ENCODE measurements at regions not wholly inside any gene's neighbourhood (a gene's known extent, or its start where the extent isn't known, plus 50 kb on each side); places are given as distances from the start of the nearest gene placed in this dataset.

GRCh38 chr3:127363891-127364290 lies 76.0 kb upstream of the PRR20G start:
- Histone ChIP-seq H3K79me2 (ENCODE audit: low read length) (no peaks in the 10 kb centered on the region), H4K20me1 (ENCODE audit: insufficient read depth, low read length) (no peaks in the 10 kb centered on the region)

GRCh38 chr3:127363171-127363570 lies 75.3 kb upstream of the PRR20G start:
- TF ChIP-seq, protein P1, sequence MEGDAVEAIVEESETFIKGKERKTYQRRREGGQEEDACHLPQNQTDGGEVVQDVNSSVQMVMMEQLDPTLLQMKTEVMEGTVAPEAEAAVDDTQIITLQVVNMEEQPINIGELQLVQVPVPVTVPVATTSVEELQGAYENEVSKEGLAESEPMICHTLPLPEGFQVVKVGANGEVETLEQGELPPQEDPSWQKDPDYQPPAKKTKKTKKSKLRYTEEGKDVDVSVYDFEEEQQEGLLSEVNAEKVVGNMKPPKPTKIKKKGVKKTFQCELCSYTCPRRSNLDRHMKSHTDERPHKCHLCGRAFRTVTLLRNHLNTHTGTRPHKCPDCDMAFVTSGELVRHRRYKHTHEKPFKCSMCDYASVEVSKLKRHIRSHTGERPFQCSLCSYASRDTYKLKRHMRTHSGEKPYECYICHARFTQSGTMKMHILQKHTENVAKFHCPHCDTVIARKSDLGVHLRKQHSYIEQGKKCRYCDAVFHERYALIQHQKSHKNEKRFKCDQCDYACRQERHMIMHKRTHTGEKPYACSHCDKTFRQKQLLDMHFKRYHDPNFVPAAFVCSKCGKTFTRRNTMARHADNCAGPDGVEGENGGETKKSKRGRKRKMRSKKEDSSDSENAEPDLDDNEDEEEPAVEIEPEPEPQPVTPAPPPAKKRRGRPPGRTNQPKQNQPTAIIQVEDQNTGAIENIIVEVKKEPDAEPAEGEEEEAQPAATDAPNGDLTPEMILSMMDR (IDR thresholded peaks at IDR 0.05; ENCODE audit: low read depth, low read length): no peak
- TF ChIP-seq EZH2phosphoT487 (IDR thresholded peaks at IDR 0.05; ENCODE audit: low read depth): no peak
- no peaks in the 10 kb centered on the region for H3K36me3 ChIP-seq (replicated peaks; ENCODE audit: low read depth, low read length)
- H3K4me3 ChIP-seq (ENCODE audit: low read length): no peak overlapping the region
- no peak overlapping the region for H3K4me2 ChIP-seq (ENCODE audit: low read length)
- H3K9me3 ChIP-seq (ENCODE audit: insufficient read depth, low read length): no peaks in the 10 kb centered on the region
- H3K4me1 ChIP-seq (ENCODE audit: low read length): peaks cover 5% of the 10 kb centered on the region; the same call in 1 of the 2 replicates
- H2AFZ ChIP-seq (ENCODE audit: low read depth, low read length): no peak overlapping the region
- no peak overlapping the region for H3K27ac ChIP-seq (ENCODE audit: low read length)
- no peaks in the 10 kb centered on the region for H4K20me1 ChIP-seq (ENCODE audit: insufficient read depth, low read length)
- H3K27me3 ChIP-seq (ENCODE audit: low read depth, low read length): peaks cover 14% of the 10 kb centered on the region; the same call in 1 of the 2 replicates
- no peaks in the 10 kb centered on the region for H3K79me2 ChIP-seq (ENCODE audit: low read length)
- H3K9ac ChIP-seq (ENCODE audit: low read length): no peak overlapping the region

More at GRCh38 chr3:127363891-127364290, 76.0 kb upstream of the PRR20G start:
- Histone ChIP-seq H3K27me3 (ENCODE audit: low read depth, low read length) (peaks cover 14% of the 10 kb centered on the region; the same call in 1 of the 2 replicates), H3K9ac (ENCODE audit: low read length) (no peak overlapping the region), H3K9me3 (ENCODE audit: insufficient read depth, low read length) (no peaks in the 10 kb centered on the region), H3K27ac (ENCODE audit: low read length) (no peak overlapping the region), H3K4me3 (ENCODE audit: low read length) (no peak overlapping the region), H3K4me2 (ENCODE audit: low read length) (no peak overlapping the region), H3K36me3 (replicated peaks; ENCODE audit: low read depth, low read length) (no peaks in the 10 kb centered on the region), H2AFZ (ENCODE audit: low read depth, low read length) (no peak overlapping the region), H3K4me1 (ENCODE audit: low read length) (peaks cover 5% of the 10 kb centered on the region; the same call in 1 of the 2 replicates)
- TF ChIP-seq, protein P1 (IDR thresholded peaks at IDR 0.05; ENCODE audit: low read depth, low read length): no peak
- TF ChIP-seq EZH2phosphoT487 (IDR thresholded peaks at IDR 0.05; ENCODE audit: low read depth): no peak

- Histone ChIP-seq H3K27me3 (ENCODE audit: low read depth, low read length) (peaks cover 14% of the 10 kb centered on the region; the same call in 1 of the 2 replicates), H4K20me1 (ENCODE audit: insufficient read depth, low read length) (no peaks in the 10 kb centered on the region), H3K4me1 (ENCODE audit: low read length) (peaks cover 5% of the 10 kb centered on the region; the same call in 1 of the 2 replicates), H3K9me3 (ENCODE audit: insufficient read depth, low read length) (peaks cover 4% of the 10 kb centered on the region; the same call in 1 of the 2 replicates), H3K79me2 (ENCODE audit: low read length) (no peaks in the 10 kb centered on the region), H3K27ac (ENCODE audit: low read length) (no peak overlapping the region), H3K4me3 (ENCODE audit: low read length) (no peak overlapping the region), H3K4me2 (ENCODE audit: low read length) (no peak overlapping the region), H3K9ac (ENCODE audit: low read length) (no peak overlapping the region), H2AFZ (ENCODE audit: low read depth, low read length) (no peak overlapping the region), H3K36me3 (replicated peaks; ENCODE audit: low read depth, low read length) (no peaks in the 10 kb centered on the region)
- TF ChIP-seq, protein P1 (IDR thresholded peaks at IDR 0.05; ENCODE audit: low read depth, low read length): no peak
- TF ChIP-seq EZH2phosphoT487 (IDR thresholded peaks at IDR 0.05; ENCODE audit: low read depth): no peak
Measured at GRCh38 chr3:127360647-127361046, 72.8 kb upstream of the PRR20G start.

GRCh38 chr3:127358641-127359040 lies 70.8 kb upstream of the PRR20G start:
- Histone ChIP-seq H3K4me1 (ENCODE audit: low read length) (no peaks in the 10 kb centered on the region), H4K20me1 (ENCODE audit: insufficient read depth, low read length) (no peaks in the 10 kb centered on the region), H3K9ac (ENCODE audit: low read length) (no peak overlapping the region), H3K4me2 (ENCODE audit: low read length) (no peak overlapping the region), H3K9me3 (ENCODE audit: insufficient read depth, low read length) (peaks cover 4% of the 10 kb centered on the region; the same call in 1 of the 2 replicates), H3K36me3 (replicated peaks; ENCODE audit: low read depth, low read length) (no peaks in the 10 kb centered on the region), H3K27me3 (ENCODE audit: low read depth, low read length) (0 out of 2 replicates have a peak, but pooled peaks cover 2% of the 10 kb centered on the region), H3K4me3 (ENCODE audit: low read length) (no peak overlapping the region), H3K79me2 (ENCODE audit: low read length) (no peaks in the 10 kb centered on the region), H3K27ac (ENCODE audit: low read length) (no peak overlapping the region), H2AFZ (ENCODE audit: low read depth, low read length) (no peak overlapping the region)
- no peak for TF ChIP-seq EZH2phosphoT487 (IDR thresholded peaks at IDR 0.05; ENCODE audit: low read depth)
- TF ChIP-seq, protein P1 (IDR thresholded peaks at IDR 0.05; ENCODE audit: low read depth, low read length): no peak
